ENCODE measurements at regions not wholly inside any gene's neighbourhood (a gene's known extent, or its start where the extent isn't known, plus 50 kb on each side); places are given as distances from the start of the nearest gene placed in this dataset.

DNA sequence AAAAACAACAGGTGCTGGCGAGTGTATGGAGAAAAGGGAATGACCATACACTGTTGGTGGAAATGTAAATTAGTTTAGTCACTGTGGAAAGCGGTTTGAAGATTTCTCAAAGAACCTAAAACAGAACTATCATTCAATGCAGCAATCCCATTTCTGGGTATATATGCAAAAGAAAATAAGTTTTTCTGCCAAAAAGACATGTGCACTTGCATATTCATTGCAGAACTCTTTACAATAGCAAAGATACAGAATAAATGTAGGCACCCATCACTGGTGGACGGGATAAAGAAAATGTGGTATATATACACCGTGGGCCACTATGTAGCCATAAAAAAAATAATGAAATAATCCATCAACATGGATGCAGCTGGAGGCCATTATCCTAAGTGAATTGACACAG, 105.1 kb upstream of the FSTL5 start:
- TF ChIP-seq, protein P1, sequence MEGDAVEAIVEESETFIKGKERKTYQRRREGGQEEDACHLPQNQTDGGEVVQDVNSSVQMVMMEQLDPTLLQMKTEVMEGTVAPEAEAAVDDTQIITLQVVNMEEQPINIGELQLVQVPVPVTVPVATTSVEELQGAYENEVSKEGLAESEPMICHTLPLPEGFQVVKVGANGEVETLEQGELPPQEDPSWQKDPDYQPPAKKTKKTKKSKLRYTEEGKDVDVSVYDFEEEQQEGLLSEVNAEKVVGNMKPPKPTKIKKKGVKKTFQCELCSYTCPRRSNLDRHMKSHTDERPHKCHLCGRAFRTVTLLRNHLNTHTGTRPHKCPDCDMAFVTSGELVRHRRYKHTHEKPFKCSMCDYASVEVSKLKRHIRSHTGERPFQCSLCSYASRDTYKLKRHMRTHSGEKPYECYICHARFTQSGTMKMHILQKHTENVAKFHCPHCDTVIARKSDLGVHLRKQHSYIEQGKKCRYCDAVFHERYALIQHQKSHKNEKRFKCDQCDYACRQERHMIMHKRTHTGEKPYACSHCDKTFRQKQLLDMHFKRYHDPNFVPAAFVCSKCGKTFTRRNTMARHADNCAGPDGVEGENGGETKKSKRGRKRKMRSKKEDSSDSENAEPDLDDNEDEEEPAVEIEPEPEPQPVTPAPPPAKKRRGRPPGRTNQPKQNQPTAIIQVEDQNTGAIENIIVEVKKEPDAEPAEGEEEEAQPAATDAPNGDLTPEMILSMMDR (conservative IDR thresholded peaks at IDR 0.05 in 1 of 2, IDR thresholded peaks at IDR 0.05 in 1 of 2; ENCODE audit: extremely low read depth in 1 of 2, insufficient read depth in 1 of 2, low read depth in 1 of 2, low read length in 2 of 2): no peak
- no peak for TF ChIP-seq EZH2 (IDR thresholded peaks at IDR 0.05; ENCODE audit: borderline replicate concordance, low read length)
